ENCODE measurements at regions not wholly inside any gene's neighbourhood (a gene's known extent, or its start where the extent isn't known, plus 50 kb on each side); places are given as distances from the start of the nearest gene placed in this dataset.

DNA sequence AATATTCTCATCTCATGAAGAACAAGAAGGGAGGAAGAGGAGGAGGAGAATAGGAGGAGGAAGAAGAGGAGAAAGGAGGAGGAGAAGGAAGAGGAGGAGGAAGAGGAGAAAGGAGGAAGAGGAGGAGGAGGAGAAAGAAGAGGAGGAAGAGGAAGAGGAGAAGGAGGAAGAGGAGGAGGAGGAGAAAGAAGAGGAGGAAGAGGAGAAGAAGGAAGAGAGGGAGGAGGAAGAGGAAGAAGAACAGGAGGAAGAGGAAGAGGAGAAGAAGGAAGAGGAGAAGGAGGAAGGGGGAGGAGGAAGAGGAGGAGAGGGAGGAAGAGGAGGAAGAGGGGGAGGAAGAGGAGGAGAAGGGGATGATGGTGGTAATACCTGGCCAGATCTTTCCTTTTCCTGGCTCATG, 70.0 kb upstream of the PTPRM start:
- TF ChIP-seq, protein P1, sequence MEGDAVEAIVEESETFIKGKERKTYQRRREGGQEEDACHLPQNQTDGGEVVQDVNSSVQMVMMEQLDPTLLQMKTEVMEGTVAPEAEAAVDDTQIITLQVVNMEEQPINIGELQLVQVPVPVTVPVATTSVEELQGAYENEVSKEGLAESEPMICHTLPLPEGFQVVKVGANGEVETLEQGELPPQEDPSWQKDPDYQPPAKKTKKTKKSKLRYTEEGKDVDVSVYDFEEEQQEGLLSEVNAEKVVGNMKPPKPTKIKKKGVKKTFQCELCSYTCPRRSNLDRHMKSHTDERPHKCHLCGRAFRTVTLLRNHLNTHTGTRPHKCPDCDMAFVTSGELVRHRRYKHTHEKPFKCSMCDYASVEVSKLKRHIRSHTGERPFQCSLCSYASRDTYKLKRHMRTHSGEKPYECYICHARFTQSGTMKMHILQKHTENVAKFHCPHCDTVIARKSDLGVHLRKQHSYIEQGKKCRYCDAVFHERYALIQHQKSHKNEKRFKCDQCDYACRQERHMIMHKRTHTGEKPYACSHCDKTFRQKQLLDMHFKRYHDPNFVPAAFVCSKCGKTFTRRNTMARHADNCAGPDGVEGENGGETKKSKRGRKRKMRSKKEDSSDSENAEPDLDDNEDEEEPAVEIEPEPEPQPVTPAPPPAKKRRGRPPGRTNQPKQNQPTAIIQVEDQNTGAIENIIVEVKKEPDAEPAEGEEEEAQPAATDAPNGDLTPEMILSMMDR (optimal IDR thresholded peaks at IDR 0.05 in 1 of 3, IDR thresholded peaks at IDR 0.05 in 1 of 3, conservative IDR thresholded peaks at IDR 0.05 in 1 of 3; ENCODE audit: extremely low read depth in 1 of 3, insufficient read depth in 2 of 3, low read length in 3 of 3), result no peak
- TF ChIP-seq EZH2 (IDR thresholded peaks at IDR 0.05; ENCODE audit: low read length), result no peak
- no peak overlapping the region for H3K4me2 ChIP-seq (ENCODE audit: control insufficient read depth, extremely low read depth, insufficient read depth, low read depth, low read length)
- H3K27ac ChIP-seq (ENCODE audit: control insufficient read depth, insufficient read depth, low read length), result no peak overlapping the region
- no peaks in the 10 kb centered on the region for H3K36me3 ChIP-seq (ENCODE audit: control insufficient read depth in 2 of 2, extremely low read depth in 1 of 2, insufficient read depth in 2 of 2, low read length in 2 of 2)
- dilution Hi-C loops (cut with MboI; ENCODE audit: extremely low pct_ligation_motif_present, low sequenced_read_pairs), result no loop called here
- DNase-seq (ENCODE audit: low read depth, low spot score) (no peak), FAIRE-seq (no peak)
- no peaks in the 10 kb centered on the region for H3K9me1 ChIP-seq (ENCODE audit: control insufficient read depth, extremely low read depth, insufficient read depth, low read length)
- no peaks in the 10 kb centered on the region for H3K79me2 ChIP-seq (ENCODE audit: control insufficient read depth, insufficient read depth, low read length)
- no peaks in the 10 kb centered on the region for H3K4me1 ChIP-seq (ENCODE audit: control insufficient read depth, extremely low read depth, insufficient read depth, low read length)
- H4K20me1 ChIP-seq (ENCODE audit: control insufficient read depth, extremely low read depth, insufficient read depth, low read length), result no peaks in the 10 kb centered on the region
- H3K27me3 ChIP-seq (ENCODE audit: control insufficient read depth, extremely low read depth, insufficient read depth, low read length), result no peaks in the 10 kb centered on the region
- no peak overlapping the region for H3K4me3 ChIP-seq (ENCODE audit: control insufficient read depth in 2 of 3, extremely low read depth in 1 of 3, insufficient read depth in 2 of 3, low read depth in 1 of 3, low read length in 3 of 3)
- H2AFZ ChIP-seq (ENCODE audit: control insufficient read depth, low read length), result no peak overlapping the region
- no peaks in the 10 kb centered on the region for H3K9me3 ChIP-seq (ENCODE audit: control insufficient read depth, low read depth, low read length)
- no peak overlapping the region for H3K9ac ChIP-seq (ENCODE audit: control insufficient read depth, extremely low read depth, insufficient read depth, low read length)

DNA sequence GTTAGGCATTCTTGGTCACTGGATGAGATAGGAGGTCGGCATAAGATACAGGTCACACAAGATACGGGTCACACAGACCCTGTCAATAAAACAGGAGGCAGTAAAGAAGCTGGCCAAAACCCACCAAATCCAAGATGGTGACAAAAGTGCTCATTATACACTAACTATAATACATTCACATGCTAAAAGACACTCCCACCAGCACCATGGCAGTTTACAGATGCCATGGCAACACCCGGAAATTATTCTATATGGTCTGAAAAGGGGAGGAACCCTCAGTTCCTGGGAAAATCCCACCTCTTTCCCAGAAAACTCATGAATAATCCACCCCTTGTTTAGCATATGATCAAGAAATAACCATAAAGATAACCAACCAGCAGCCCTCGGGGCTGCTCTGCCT, 56.0 kb upstream of the PTPRM start:
- Histone ChIP-seq H3K36me3 (ENCODE audit: control insufficient read depth in 2 of 2, extremely low read depth in 1 of 2, insufficient read depth in 2 of 2, low read length in 2 of 2) (no peaks in the 10 kb centered on the region), H2AFZ (ENCODE audit: control insufficient read depth, low read length) (no peak overlapping the region), H3K4me3 (ENCODE audit: control insufficient read depth in 2 of 3, extremely low read depth in 1 of 3, insufficient read depth in 2 of 3, low read depth in 1 of 3, low read length in 3 of 3) (no peak overlapping the region), H3K9me3 (ENCODE audit: control insufficient read depth, low read depth, low read length) (no peaks in the 10 kb centered on the region), H3K79me2 (ENCODE audit: control insufficient read depth, insufficient read depth, low read length) (no peaks in the 10 kb centered on the region), H3K27ac (ENCODE audit: control insufficient read depth, insufficient read depth, low read length) (no peak overlapping the region), H4K20me1 (ENCODE audit: control insufficient read depth, extremely low read depth, insufficient read depth, low read length) (no peaks in the 10 kb centered on the region), H3K9me1 (ENCODE audit: control insufficient read depth, extremely low read depth, insufficient read depth, low read length) (no peaks in the 10 kb centered on the region), H3K4me2 (ENCODE audit: control insufficient read depth, extremely low read depth, insufficient read depth, low read depth, low read length) (no peak overlapping the region), H3K9ac (ENCODE audit: control insufficient read depth, extremely low read depth, insufficient read depth, low read length) (no peak overlapping the region), H3K4me1 (ENCODE audit: control insufficient read depth, extremely low read depth, insufficient read depth, low read length) (peaks cover 20% of the 10 kb centered on the region), H3K27me3 (ENCODE audit: control insufficient read depth, extremely low read depth, insufficient read depth, low read length) (no peaks in the 10 kb centered on the region)
- no peak for TF ChIP-seq EZH2 (IDR thresholded peaks at IDR 0.05; ENCODE audit: low read length)
- TF ChIP-seq, protein P1 (optimal IDR thresholded peaks at IDR 0.05 in 1 of 3, IDR thresholded peaks at IDR 0.05 in 1 of 3, conservative IDR thresholded peaks at IDR 0.05 in 1 of 3; ENCODE audit: extremely low read depth in 1 of 3, insufficient read depth in 2 of 3, low read length in 3 of 3), result no peak
- no peak for DNase-seq (ENCODE audit: low read depth, low spot score)
- FAIRE-seq, result no peak
- dilution Hi-C loops (cut with MboI; ENCODE audit: extremely low pct_ligation_motif_present, low sequenced_read_pairs), result no loop called here

Measured in keratinocyte (primary cell).